Liver (tissue), 3 donors: ENCODE measurements at regions not wholly inside any gene's neighbourhood (a gene's known extent, or its start where the extent isn't known, plus 50 kb on each side); places are given as distances from the start of the nearest gene placed in this dataset.

Experiments used
- ATF3 ChIP-seq: IDR thresholded peaks from 2 replicates; pipeline ENCODE4 v1.6.1; 2016; ENCODE audit warnings: antibody characterized with exemption
- CTCF ChIP-seq: fragments of 150-350 bp; IDR thresholded peaks from 2 replicates; pipeline ENCODE4 v1.5.1; 2017; ENCODE audit warnings: improper control_type of control experiment, low read depth, low read length; ENCODE audit not compliant: missing input control
- EGR1 ChIP-seq, 2 donors: IDR thresholded peaks; 2 replicates each; pipeline ENCODE4 v1.6.1; 2016 to 2018; ENCODE audit warnings: antibody characterized with exemption in 2 of 2, low read depth in 2 of 2
- FOXA1 ChIP-seq: IDR thresholded peaks from 2 replicates; pipeline ENCODE4 v1.6.1; 2016; ENCODE audit warnings: antibody characterized with exemption
- FOXA2 ChIP-seq: IDR thresholded peaks from 2 replicates; pipeline ENCODE4 v1.6.1; 2016; ENCODE audit warnings: antibody characterized with exemption
- HNF4G ChIP-seq: IDR thresholded peaks from 2 replicates; pipeline ENCODE4 v1.6.1; 2016; ENCODE audit warnings: antibody characterized with exemption
- JUND ChIP-seq, 2 donors: IDR thresholded peaks; 2 replicates each; pipeline ENCODE4 v1.6.1; 2016; ENCODE audit warnings: antibody characterized with exemption in 2 of 2
- MAX ChIP-seq: IDR thresholded peaks from 2 replicates; pipeline ENCODE4 v1.6.1; 2016; ENCODE audit warnings: antibody characterized with exemption
- NR2F2 ChIP-seq: IDR thresholded peaks from 2 replicates; pipeline ENCODE4 v1.6.1; 2016; ENCODE audit warnings: antibody characterized with exemption
- RAD21 ChIP-seq, 2 donors: IDR thresholded peaks; 2 replicates each; pipeline ENCODE4 v1.6.1; 2016; ENCODE audit warnings: antibody characterized with exemption in 2 of 2, mild to moderate bottlenecking in 2 of 2
- REST ChIP-seq: IDR thresholded peaks from 2 replicates; pipeline ENCODE4 v1.6.1; 2016; ENCODE audit warnings: antibody characterized with exemption, mild to moderate bottlenecking
- TAF1 ChIP-seq: conservative IDR thresholded peaks from 2 replicates; pipeline ENCODE4 v1.6.1; 2016; ENCODE audit warnings: antibody characterized with exemption, mild to moderate bottlenecking
- YY1 ChIP-seq: IDR thresholded peaks from 2 replicates; pipeline ENCODE4 v1.6.1; 2016; ENCODE audit warnings: antibody characterized with exemption, mild to moderate bottlenecking
- ZBTB33 ChIP-seq: IDR thresholded peaks from 2 replicates; pipeline ENCODE4 v1.6.1; 2016; ENCODE audit warnings: antibody characterized with exemption
- donor health status: healthy.
- donor health status: healthy.

GRCh38 chr15:53296603-53297002, 462.9 kb downstream of the WDR72 start:
- TF ChIP-seq CTCF (no peak), RAD21 (IDR thresholded peaks at IDR 0.05) (no peak), FOXA1 (no peak), YY1 (no peak), ZBTB33 (no peak), ATF3 (no peak), EGR1 (IDR thresholded peaks at IDR 0.05; ENCODE audit: low read depth in 2 of 2) (no peak), JUND (IDR thresholded peaks at IDR 0.05) (no peak), MAX (no peak), REST (no peak), HNF4G (no peak), TAF1 (no peak), FOXA2 (no peak), NR2F2 (no peak)
